ENCODE measurements at regions not wholly inside any gene's neighbourhood (a gene's known extent, or its start where the extent isn't known, plus 50 kb on each side); places are given as distances from the start of the nearest gene placed in this dataset.
"Not testable (repeated sequence)": the region's sequence is repeated elsewhere in the genome, so short reads cannot be mapped to it uniquely, and the experiment has no call there.

DNA sequence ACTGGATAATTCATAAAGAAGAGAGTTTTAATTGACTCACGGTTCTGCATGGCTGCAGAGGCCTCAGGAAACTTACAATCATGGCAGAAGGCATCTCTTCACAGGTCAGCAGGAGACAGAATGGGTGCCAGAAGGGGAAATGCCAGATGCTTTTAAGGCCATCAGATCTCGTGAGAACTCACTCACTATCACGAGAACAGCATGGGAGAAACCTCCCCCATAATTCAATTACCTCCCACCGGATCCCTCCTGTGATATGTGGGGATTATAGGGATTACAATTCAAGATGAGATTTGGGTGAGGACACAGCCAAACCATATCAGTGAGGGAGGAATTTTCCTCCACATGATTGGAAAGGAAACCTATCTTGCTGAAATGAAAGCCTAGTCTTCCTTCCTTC is 108.1 kb upstream of the TMEM132E start:
- DNase-seq = not testable (repeated sequence)

DNA sequence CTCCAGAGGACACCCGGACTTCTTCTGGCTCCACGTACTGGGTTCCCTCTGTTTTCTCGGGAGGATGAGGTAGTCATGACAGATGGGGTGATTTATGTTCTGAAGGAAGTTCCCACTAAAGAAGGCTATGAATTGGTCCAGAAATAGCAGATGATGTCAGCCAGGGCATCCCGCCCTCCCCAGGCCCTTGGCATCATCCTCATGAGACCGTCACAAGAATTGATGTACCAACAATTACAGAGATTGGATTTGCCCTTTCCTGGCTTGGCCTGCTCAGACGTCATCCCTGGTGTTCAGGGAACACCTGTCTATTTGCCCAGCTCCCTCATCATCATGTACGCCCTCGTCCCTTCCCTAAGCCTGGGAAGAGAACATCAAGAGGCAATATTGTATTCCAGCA is 102.8 kb upstream of the CCL1 start:
- DNase-seq = no peak

DNA sequence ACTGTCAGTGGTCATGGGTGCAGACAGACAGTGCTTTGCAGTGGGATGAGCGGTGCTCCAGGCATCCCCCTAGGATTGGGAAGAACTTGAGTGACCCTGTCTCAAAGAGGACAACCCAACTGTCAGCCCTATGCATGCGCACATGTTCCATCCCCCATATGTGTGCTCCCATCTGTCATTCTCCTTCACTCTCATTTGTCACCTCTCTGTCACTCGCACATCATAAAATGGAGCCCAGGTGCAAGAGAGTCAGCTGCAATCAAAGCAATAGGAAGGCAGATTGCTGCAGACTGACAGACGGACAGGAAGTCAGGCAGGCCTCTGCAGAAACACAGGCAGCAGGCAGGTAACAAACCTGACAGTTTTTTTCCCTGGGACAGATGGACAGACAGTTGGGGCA is 101.8 kb upstream of the CCL1 start:
- DNase-seq = no peak

DNA sequence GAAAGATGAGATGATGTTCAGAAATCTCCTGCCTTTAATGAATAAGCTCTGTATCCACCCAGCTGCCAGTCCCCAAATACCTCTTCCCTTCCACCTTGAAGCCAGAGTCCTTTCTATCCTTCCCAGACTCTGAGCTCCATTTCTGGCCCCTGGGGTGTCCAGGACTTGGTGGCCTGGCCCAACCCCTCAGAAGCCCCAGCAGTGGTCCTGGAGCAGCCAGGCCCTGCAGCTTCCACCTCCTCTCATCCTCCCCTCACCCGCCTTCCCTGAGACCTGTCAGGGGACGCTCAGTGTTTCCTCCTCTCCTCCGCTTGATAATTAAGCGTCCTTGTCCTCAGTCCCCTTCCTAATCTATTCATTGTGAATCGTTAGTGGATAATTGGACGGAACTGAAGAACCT is 95.2 kb upstream of the CCL1 start:
- no peak for DNase-seq

- no peak for DNase-seq
Measured at GRCh38 chr17:34456121-34456520, 93.1 kb upstream of the CCL1 start.

DNA sequence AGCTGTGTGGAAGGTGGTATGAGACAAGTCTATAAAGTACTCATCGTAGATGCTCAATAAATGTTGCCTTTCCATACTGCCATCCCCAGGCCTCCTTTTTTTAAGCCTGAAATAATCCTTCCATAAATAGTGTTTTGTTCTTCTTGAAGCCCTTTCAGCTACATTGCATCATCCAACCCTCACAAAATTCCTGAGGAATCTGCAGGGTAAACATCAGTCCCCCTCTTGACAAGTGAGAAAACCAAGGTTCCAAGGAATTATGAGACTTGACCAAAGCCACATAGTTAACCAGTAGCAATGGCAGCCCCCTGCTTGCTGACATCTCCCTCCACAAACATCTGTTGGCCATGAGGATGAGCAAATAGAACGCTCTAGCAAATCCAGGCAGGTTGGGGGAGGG is 89.7 kb upstream of the CCL1 start:
- no peak for DNase-seq

- no peak for DNase-seq
Measured at GRCh38 chr17:34451313-34451712, 88.3 kb upstream of the CCL1 start.

DNA sequence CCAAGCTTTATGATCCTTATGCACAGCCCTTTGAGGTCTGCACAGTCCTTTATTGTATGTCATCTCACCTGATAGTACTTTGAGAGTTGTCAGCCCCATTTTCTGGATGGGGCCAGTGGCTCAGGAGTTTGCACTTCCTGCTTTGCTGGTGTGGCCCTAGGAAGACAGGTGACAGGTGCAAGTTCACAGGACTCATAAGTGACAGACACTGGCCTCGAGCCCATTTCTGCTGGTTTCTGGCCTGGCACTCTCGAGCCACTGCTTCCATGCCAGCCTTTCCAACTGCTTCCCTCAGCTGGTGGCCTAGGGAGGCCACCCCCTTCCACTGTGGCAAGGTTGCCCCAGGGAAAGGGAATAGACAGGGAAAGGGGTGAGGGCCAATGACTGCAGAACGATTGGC is 84.4 kb upstream of the CCL1 start:
- DNase-seq = no peak

- no peak for DNase-seq
Measured at GRCh38 chr17:34445101-34445500, 82.1 kb upstream of the CCL1 start.

DNA sequence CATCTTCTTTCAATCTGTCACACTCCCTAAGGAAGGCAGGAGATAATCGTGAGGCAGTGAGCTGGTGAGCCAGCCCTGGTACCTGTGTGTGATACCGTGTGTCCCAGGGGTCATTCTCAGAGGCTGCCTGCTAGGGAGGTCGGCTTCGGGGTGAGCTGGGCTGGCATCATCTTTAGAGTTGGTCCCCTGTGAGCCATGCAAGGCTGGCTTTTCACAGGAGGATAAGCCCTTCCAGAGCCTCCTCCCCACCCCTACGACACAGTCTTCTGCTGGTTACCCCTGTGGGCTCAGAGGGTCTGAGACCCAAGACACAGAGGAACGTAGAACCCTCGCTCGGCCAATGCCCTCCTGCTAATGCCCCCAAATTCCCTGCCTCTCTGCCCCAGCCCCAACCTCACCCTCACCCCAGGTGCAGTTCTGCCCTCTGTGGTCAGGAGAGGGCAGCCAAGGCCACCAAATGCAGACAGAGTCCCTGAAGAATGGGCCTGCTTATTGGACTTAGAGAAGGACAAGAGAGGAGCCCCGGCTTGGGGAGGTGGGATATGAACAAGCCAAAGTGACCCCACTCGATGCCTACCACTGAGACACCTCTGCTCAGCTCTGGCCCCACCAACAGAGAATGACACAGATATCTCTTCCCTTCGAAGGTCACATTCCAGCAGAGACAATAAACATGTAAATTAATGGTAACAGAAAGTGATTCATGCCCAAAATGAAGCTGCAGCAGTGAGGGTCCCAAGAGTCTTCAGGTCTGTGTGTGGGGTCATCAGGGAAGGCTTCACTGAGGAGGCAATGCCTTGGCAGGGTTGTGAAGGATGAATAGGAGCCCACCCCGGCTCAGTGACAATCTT is 80.8 kb upstream of the CCL1 start:
- DNase-seq = no peak

DNA sequence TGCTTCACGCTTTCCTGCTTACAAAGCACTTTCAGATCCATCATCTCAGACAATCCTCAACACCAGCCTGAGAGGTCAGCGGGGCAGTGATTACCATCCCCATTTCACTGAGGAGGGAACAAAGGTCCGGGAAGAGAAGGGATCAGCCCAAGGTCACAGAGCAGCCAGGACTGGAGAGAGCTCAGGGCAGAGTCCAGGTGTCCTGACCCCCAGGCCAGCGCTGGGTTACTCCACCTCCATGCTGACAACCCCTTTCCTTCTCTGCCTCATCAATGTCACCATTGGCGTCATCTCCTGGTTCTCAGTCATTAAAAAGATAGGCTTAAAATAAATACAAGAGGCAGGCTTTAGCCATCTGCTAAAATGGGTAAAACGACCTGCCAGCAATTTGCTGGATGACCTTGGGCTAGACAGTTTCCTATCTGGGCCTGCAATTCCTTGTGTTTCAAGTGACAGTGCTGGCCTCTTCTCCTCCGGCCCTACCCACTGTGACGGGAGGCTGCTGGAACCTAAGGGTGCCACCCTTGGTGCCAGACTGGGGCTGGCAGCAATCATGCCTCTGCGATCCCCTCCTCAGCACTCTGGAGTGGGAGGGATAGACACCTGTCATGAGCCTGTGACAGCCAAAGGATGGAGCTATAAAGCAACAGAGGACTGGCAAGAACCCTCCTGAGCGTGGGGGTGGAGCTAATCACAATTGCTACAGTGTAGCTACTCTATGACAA is 79.5 kb upstream of the CCL1 start:
- no peak for DNase-seq

DNA sequence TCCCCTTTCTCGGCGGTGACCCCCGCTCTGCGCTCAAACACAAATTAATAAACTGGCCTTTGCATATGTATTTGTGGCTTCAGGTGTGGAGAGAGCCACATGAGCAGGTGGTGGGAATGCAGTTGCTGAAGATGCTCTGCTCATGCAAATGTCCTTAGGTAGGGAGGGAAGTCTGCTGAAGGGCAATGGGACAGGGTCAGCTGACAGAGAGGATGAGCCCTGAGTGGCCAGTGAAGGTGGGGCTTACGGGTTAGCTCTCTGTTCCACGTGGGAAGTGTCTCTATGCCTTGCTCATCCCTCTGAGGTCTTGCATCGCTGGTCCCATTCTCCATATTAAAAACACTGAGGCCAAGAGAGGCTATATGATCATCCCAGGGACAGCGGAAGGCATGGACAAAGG is 74.2 kb upstream of the CCL1 start:
- no peak for DNase-seq

DNA sequence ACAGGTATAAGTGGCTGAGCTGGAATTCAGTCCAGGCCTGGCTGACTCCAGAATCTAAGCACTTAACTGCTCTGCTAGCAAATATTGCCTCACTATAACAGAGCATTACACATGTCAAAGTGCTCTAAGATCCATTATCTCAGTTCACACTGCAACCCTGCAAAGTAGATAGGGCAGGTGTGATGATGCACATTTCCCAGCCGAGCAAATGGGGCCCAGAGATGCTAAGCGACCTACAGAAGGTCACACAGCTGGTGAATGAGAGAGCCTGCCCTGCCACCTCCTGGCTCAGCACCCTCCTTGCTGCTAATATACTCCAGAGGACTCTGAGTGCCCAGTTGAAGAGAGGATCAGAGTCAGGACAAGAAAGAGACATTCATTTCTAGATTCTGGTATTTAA is 73.6 kb upstream of the CCL1 start:
- DNase-seq = no peak

DNA sequence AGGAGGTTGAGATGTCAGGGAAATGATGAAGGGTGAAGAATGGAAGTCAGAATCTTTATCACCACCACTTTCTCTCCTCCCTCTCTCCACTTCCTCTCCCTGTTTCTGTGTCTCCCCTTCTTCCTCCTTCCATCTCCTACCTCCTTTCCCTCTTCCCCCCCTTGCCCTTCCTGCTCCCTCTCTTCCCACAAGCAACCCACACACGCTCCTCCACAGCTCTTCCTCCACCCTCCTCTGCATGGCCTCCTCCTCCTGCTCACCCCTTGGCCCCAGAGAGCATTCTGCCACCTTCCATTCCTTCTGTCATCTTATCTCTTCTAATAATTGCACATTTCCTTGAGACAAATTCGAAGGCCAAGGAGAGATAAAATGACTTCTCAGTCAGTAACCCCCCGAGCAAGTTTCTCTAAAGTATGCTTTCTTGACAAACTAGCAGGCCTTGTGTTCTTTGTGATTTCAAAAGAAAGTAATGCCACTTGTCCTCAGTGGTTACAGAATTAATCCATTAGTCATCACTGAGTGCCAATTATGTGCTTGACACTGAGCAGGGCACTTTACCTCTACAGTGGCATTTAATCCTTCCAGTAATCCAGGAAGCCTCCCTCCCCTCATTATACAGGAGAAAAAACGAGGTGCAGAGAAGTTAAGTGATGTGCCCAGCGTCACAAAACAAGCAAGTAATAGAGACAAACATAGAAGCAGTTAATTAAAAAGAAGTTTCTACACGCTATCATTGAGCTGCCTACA is 72.3 kb upstream of the CCL1 start:
- no peak for DNase-seq

GRCh38 chr17:34434052-34434451 is 71.0 kb upstream of the CCL1 start:
- no peak for DNase-seq

GRCh38 chr17:34424814-34425491 is 61.9 kb upstream of the CCL1 start:
- no peak for DNase-seq

- no peak for DNase-seq
Measured at GRCh38 chr17:34423978-34424813, 61.2 kb upstream of the CCL1 start.

GRCh38 chr17:34423315-34423714 is 60.3 kb upstream of the CCL1 start:
- not testable (repeated sequence) for DNase-seq

- no peak for DNase-seq
Measured at GRCh38 chr17:34420900-34421299, 57.9 kb upstream of the CCL1 start.

DNA sequence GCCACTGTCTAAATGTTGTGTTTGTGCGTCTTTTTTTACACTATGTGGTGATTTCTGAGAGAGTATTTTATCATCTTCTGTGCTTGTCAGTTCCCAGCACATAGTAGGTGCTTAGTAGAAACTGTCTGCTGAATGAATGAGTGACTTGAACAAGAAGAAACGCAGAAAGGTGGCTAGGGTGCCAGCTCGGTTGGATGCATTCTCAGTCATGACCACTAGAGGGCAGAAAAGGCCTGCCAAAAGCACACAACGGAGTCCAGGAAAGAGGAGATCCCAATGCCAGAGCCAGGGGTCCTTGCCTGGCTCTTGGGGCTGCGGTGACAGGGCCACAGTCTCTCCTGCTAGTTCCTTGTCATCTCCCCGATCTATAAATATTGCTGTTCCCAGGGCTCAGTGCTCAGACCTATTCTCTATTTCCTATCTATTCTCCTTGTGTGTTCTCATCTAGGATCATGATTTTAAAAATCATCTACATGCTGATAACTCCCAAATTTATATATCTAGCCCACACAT is 57.3 kb upstream of the CCL1 start:
- peak; percentile 15 for DNase-seq

DNA sequence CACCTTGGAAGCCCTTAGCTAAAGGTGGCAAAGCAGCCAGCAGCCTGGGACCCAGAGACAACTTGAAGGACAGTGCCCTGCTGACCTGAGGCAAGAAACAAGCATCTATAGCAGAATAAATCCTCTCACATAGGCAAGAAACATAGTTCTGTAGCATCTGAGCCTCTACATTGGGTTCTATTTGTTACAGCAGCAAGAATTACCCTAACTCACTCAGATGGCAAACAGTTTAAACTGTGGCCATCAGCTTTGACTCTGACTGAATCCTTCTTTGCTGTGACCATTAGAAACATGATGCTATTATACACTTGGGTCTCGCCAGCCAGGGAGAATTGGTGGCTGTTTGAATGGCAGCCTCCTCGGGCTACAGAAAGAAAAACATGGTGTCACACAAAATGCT is 53.1 kb upstream of the CCL1 start:
- no peak for DNase-seq

DNA sequence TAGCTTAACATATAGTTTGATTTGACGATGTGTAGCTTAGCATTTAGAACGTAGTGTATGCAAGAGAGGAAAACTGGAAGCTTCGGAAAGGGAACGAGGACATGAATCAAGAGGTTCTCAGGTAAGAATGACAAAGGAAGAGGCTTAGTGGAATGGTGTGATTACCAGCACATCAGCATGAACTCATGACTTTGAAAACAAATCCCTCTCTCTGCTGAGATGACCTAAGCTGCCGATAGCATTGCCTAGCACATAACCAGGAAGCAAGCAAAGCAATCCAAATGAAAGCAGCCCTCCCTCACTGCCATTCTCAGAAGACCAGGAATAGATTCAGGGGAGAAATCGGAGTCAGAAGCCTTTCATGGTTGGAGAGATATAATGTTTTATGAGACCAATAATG is 51.3 kb upstream of the CCL1 start:
- DNase-seq = no peak
